Upper lobe of left lung (tissue), 6 donors: ENCODE measurements at regions not wholly inside any gene's neighbourhood (a gene's known extent, or its start where the extent isn't known, plus 50 kb on each side); places are given as distances from the start of the nearest gene placed in this dataset.

Experiments used
- ATAC-seq, 2 donors: fragments of 200-7000 bp; cut with Tn5 transposase; one replicate each; pipeline ENCODE4 v1.9.1; 2022; ENCODE audit warnings: mild to moderate bottlenecking in 2 of 2, moderate library complexity in 2 of 2; ENCODE audit not compliant: low FRiP score in 2 of 2
- DNase-seq, 2 donors: peaks; one replicate each; pipeline ENCODE4 v3.0.0-alpha.2; 2019 to 2020
- H3K27ac ChIP-seq, 4 donors: fragments of 200-600 bp; sonication (generic); one replicate each; pipeline ENCODE4 v1.5.1; 2016 to 2019
- H3K27me3 ChIP-seq, 4 donors: fragments of 200-600 bp; sonication (generic); one replicate each; pipeline ENCODE4 v1.5.1; 2017 to 2019
- H3K36me3 ChIP-seq, 4 donors: fragments of 200-600 bp; sonication (generic); one replicate each; pipeline ENCODE4 v1.5.1; 2016 to 2019
- H3K4me1 ChIP-seq, 4 donors: fragments of 200-600 bp; sonication (generic); one replicate each; pipeline ENCODE4 v1.5.1; 2018 to 2019
- H3K4me3 ChIP-seq, 4 donors: fragments of 200-600 bp; sonication (generic); one replicate each; pipeline ENCODE4 v1.5.1; 2017 to 2019; ENCODE audit warnings: mild to moderate bottlenecking in 2 of 4, moderate library complexity in 1 of 4
- H3K9me3 ChIP-seq, 4 donors: fragments of 200-600 bp; sonication (generic); one replicate each; pipeline ENCODE4 v1.5.1; 2018 to 2019
- EP300 ChIP-seq, 4 donors: sonication (generic); formaldehyde crosslinking; IDR thresholded peaks; one replicate each; pipeline ENCODE4 v1.5.1; 2017; ENCODE audit warnings: antibody characterized with exemption in 4 of 4, control low read depth in 2 of 4
- POLR2A ChIP-seq, 4 donors: fragments of 450-650 bp; IDR thresholded peaks; one replicate each; pipeline ENCODE4 v1.5.1; 2016 to 2017; ENCODE audit warnings: antibody characterized with exemption in 4 of 4, mild to moderate bottlenecking in 2 of 4
- POLR2AphosphoS5 ChIP-seq, 2 donors: sonication (generic); formaldehyde crosslinking; IDR thresholded peaks; one replicate each; pipeline ENCODE4 v1.5.1; 2017; ENCODE audit warnings: antibody characterized with exemption in 2 of 2
- WGBS, 2 donors: methylation state at CpG; one replicate each; pipeline ENCODE4 v1.1.5; 2017 to 2018; 5-methylcytosine and 5-hydroxymethylcytosine counted together
- TF ChIP-seq, protein P1 (sequence below), 6 experiments: fragments of 450-650 bp in 4 of 6; fragments of 200-600 bp in 2 of 6; sonication (generic) in 2 of 6; IDR thresholded peaks; one replicate each; pipeline ENCODE4 v1.5.1; 2016 to 2019; ENCODE audit warnings: antibody characterized with exemption in 6 of 6
- donor health status: DM: no; HTN: no; CAD: no; lungs with moderate emphysema.
- donor health status: DM: no; HTN: yes; CAD: no; lungs with severe emphysema.

GRCh38 chr4:24373704-24374103 is 210.7 kb downstream of the DHX15 start:
- no peak for ATAC-seq
- H3K4me1 ChIP-seq = no peaks in the 10 kb centered on the region
- DNase-seq = no peak
- TF ChIP-seq POLR2A (IDR thresholded peaks at IDR 0.05) = no peak
- TF ChIP-seq, protein P1, sequence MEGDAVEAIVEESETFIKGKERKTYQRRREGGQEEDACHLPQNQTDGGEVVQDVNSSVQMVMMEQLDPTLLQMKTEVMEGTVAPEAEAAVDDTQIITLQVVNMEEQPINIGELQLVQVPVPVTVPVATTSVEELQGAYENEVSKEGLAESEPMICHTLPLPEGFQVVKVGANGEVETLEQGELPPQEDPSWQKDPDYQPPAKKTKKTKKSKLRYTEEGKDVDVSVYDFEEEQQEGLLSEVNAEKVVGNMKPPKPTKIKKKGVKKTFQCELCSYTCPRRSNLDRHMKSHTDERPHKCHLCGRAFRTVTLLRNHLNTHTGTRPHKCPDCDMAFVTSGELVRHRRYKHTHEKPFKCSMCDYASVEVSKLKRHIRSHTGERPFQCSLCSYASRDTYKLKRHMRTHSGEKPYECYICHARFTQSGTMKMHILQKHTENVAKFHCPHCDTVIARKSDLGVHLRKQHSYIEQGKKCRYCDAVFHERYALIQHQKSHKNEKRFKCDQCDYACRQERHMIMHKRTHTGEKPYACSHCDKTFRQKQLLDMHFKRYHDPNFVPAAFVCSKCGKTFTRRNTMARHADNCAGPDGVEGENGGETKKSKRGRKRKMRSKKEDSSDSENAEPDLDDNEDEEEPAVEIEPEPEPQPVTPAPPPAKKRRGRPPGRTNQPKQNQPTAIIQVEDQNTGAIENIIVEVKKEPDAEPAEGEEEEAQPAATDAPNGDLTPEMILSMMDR (IDR thresholded peaks at IDR 0.05) = no peak
- TF ChIP-seq EP300 (IDR thresholded peaks at IDR 0.05) = no peak
- TF ChIP-seq POLR2AphosphoS5 (IDR thresholded peaks at IDR 0.05) = no peak
- no peak overlapping the region for H3K27ac ChIP-seq
- no peaks in the 10 kb centered on the region for H3K36me3 ChIP-seq
- H3K27me3 ChIP-seq = no peaks in the 10 kb centered on the region
- H3K9me3 ChIP-seq = no peaks in the 10 kb centered on the region
- no peak overlapping the region for H3K4me3 ChIP-seq
- 33 to 47% methylated on average over 2 of the region's 2 CpGs for WGBS, 2 donors

DNA sequence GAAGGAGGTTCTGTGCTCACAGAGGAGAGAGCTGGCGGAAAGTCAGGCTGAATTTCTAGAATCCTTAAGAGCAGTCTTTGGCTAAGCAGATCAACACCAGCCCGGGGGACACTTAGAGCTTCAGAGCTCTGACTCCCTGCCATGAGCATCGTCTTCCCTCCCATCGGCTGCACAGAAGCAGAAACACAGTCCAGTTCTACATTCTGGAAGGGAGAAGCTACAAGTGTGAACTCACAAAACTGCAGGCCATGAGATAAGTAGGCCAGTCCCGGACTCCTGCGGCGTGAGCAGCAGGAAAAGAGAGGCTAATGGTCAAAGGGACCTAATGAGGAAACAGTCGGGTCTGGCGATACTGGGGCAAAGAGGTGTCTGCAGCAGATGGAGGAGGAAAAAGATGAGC is 211.5 kb downstream of the DHX15 start:
- no peaks in the 10 kb centered on the region for H3K4me1 ChIP-seq
- TF ChIP-seq POLR2AphosphoS5 (IDR thresholded peaks at IDR 0.05) (no peak), EP300 (IDR thresholded peaks at IDR 0.05) (no peak), POLR2A (IDR thresholded peaks at IDR 0.05) (no peak)
- TF ChIP-seq, protein P1 (IDR thresholded peaks at IDR 0.05) = no peak
- no peak overlapping the region for H3K4me3 ChIP-seq
- 80 to 83% methylated on average over 9 of the region's 9 CpGs for WGBS, 2 donors
- ATAC-seq (no peak), DNase-seq (no peak)
- H3K27ac ChIP-seq = no peak overlapping the region
- H3K36me3 ChIP-seq = no peaks in the 10 kb centered on the region
- no peaks in the 10 kb centered on the region for H3K9me3 ChIP-seq
- H3K27me3 ChIP-seq = no peaks in the 10 kb centered on the region

DNA sequence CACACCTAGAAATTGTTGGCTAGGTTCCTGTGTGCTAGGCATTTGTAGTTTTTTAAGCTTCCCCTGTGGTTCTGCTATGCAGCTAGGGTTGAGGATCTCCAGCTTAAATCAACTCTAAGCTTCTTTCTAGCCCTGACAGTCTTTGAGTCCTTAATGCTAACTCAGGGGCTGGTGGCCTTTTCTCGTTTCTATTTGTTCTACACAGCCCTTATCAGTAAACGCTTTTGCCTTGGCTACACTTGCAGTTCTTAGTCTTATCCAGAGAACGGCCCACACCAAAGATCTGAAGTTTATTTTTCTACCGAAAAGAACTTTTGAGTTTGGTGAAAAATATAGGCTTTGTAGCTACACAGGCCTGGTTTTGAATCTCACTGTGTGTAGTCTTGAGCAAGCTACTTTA is 212.0 kb downstream of the DHX15 start:
- no peak for ATAC-seq
- 61 to 69% methylated on average over 4 of the region's 4 CpGs for WGBS, 2 donors
- Histone ChIP-seq H3K4me3 (no peak overlapping the region), H3K27me3 (no peaks in the 10 kb centered on the region), H3K36me3 (no peaks in the 10 kb centered on the region), H3K4me1 (no peaks in the 10 kb centered on the region), H3K9me3 (no peaks in the 10 kb centered on the region), H3K27ac (no peak overlapping the region)
- no peak for DNase-seq
- TF ChIP-seq POLR2AphosphoS5 (IDR thresholded peaks at IDR 0.05) (no peak), EP300 (IDR thresholded peaks at IDR 0.05) (no peak), POLR2A (IDR thresholded peaks at IDR 0.05) (no peak)
- TF ChIP-seq, protein P1 (IDR thresholded peaks at IDR 0.05) = no peak

- Histone ChIP-seq H3K9me3 (no peaks in the 10 kb centered on the region), H3K27me3 (no peaks in the 10 kb centered on the region), H3K27ac (no peak overlapping the region), H3K36me3 (no peaks in the 10 kb centered on the region), H3K4me3 (no peak overlapping the region), H3K4me1 (no peaks in the 10 kb centered on the region)
- ATAC-seq (no peak), DNase-seq (no peak)
- TF ChIP-seq EP300 (IDR thresholded peaks at IDR 0.05) = no peak
- no peak for TF ChIP-seq POLR2A (IDR thresholded peaks at IDR 0.05)
- TF ChIP-seq POLR2AphosphoS5 (IDR thresholded peaks at IDR 0.05) = no peak
- TF ChIP-seq, protein P1 (IDR thresholded peaks at IDR 0.05) = no peak
- WGBS, 2 donors = 77 to 81% methylated on average over 1 of the region's 1 CpG
Measured at GRCh38 chr4:24370421-24370820, 213.9 kb downstream of the DHX15 start.

DNA sequence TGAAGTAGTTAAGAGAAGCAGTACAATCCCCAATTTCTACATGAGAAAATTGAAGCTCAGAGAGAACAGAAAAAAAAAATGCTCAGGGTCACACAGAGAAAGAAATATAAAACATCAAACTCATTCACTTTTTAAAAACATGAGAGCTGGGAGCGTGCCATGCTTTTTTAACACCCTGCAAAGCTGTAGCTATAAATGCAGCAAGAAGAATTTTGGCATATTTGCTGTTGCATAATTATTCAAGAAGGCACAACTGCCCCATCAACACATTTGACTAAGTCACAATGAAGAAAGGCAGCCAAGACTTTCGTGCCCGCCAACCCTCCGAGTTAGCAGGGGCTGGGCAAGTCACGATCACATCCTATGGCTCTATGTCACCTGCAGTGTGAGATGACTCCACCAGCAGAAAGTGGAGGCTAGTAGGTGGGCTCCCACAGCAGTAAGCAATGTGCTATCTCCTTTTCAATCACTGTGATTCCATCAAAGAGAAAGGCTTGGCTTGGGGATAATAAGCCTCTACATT is 214.8 kb downstream of the DHX15 start:
- Histone ChIP-seq H3K27me3 (no peaks in the 10 kb centered on the region), H3K36me3 (no peaks in the 10 kb centered on the region), H3K27ac (no peak overlapping the region), H3K9me3 (no peaks in the 10 kb centered on the region), H3K4me1 (no peaks in the 10 kb centered on the region), H3K4me3 (no peak overlapping the region)
- DNase-seq = no peak
- ATAC-seq = no peak
- 78 to 86% methylated on average over 5 of the region's 5 CpGs for WGBS, 2 donors
- TF ChIP-seq EP300 (IDR thresholded peaks at IDR 0.05) (no peak), POLR2AphosphoS5 (IDR thresholded peaks at IDR 0.05) (no peak), POLR2A (IDR thresholded peaks at IDR 0.05) (no peak)
- TF ChIP-seq, protein P1 (IDR thresholded peaks at IDR 0.05) = no peak
